ENCODE measurements at regions not wholly inside any gene's neighbourhood (a gene's known extent, or its start where the extent isn't known, plus 50 kb on each side); places are given as distances from the start of the nearest gene placed in this dataset.

GRCh38 chr20:24820345-24820744 is 128.7 kb upstream of the CST7 start:
- TF ChIP-seq CTCF (IDR thresholded peaks at IDR 0.05; ENCODE audit: low read length) (no peak), EZH2phosphoT487 (IDR thresholded peaks at IDR 0.05; ENCODE audit: low read length) (no peak), EZH2 (optimal IDR thresholded peaks at IDR 0.05; ENCODE audit: low read depth, low read length) (no peak)
